Medulla oblongata (tissue), 1 donor: ENCODE measurements at regions not wholly inside any gene's neighbourhood (a gene's known extent, or its start where the extent isn't known, plus 50 kb on each side); places are given as distances from the start of the nearest gene placed in this dataset.

Source experiments
- DNase-seq: peaks from one replicate; pipeline ENCODE4 v3.0.0-alpha.2; 2015; ENCODE audit errors: extremely low spot score

DNA sequence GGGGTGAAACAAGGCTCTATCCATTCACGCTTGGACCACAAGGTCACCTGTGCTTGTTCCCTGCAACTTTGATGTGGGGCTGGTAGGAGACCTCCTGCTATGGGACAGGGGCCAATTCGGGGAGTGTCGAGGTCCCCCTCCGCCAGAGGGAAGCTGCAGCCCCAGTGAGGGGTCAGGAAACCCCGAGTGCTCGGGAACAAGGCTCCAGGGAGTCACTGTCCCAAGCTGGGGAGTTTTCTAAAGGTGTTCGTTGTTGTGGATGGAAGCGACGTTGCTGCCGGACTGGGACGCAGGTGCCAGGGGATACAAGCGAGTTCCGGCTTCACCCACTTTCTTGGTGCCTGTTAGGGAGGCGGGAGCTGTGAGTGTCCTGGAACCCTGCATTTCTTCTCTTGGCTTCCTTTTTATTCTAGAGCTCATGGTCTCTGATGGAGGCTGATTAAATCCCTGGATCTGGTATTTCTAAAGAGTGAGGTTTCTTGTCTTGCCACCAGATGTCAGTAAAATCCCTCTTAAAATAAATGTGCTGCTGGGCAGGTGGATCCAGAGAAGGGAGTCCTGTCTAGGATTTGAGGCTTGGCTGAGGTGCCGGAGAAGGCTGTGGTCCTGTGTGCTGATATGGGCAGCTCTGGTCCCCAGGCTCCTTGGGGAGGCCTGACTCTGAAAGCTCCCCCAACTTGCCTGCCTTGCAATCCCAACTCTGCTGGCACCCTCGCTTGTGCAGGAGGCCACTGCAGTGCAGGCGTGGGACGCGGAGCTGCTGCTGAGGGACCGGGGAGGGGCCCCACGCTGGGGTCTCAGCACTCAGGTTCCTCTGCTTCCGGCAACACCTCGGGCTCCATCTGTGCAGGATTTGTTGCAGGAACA is 153.9 kb downstream of the TEX29 start:
- peak; percentile 72 for DNase-seq

- no peak for DNase-seq
Measured at GRCh38 chr13:111475488-111475887, 155.0 kb downstream of the TEX29 start.

GRCh38 chr13:111476197-111476596 is 155.8 kb downstream of the TEX29 start:
- DNase-seq = no peak

DNA sequence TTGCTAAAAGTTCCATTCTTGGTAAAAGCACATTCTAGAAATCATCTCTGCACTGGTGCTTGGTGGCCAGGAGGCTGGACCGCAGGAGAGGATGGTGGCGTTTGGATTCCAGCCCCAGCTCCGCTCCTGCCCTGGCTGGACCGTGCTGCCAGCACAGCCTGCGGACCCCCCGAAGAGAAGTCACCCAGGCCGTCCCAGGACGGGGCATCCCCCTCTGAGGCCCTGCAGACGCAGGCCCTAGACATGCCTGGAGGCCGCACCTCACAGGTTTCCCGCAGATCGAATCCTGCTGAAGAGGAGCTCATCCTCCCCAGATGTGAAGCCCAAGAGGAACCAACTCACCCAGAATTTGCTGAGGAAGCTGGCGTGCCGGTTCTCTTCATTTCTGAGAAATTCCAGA is 159.0 kb downstream of the TEX29 start:
- DNase-seq = no peak

DNA sequence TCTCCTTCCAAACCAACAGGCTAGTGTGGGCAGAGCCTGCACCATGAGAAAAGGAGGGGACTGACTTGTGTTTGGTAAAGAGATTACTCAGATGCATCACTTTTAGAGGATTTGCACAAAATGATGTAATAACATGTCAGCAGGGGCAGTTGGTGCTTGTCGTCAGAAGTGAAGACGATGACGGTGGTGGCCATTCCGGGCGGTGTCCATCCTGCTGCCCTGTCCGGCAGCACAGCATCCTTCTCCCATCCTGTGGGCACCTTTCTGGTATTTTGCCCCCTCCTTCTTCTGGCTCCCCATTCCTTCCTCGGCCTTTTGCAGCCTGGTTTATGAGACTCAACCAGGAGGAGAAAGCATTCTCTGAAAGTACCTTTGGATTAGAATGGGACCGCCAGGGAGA is 160.1 kb downstream of the TEX29 start:
- DNase-seq = no peak

- no peak for DNase-seq
Measured at GRCh38 chr13:111480976-111481375, 160.5 kb downstream of the TEX29 start.

- no peak for DNase-seq
Measured at GRCh38 chr13:111482126-111482525, 161.7 kb downstream of the TEX29 start.

- no peak for DNase-seq
Measured at GRCh38 chr13:111482806-111483620, 162.6 kb downstream of the TEX29 start.

- no peak for DNase-seq
Measured at GRCh38 chr13:111483621-111483987, 163.2 kb downstream of the TEX29 start.

- no peak for DNase-seq
Measured at GRCh38 chr13:111484141-111484925, 163.9 kb downstream of the TEX29 start.

- no peak for DNase-seq
Measured at GRCh38 chr13:111484959-111485358, 164.5 kb downstream of the TEX29 start.

DNA sequence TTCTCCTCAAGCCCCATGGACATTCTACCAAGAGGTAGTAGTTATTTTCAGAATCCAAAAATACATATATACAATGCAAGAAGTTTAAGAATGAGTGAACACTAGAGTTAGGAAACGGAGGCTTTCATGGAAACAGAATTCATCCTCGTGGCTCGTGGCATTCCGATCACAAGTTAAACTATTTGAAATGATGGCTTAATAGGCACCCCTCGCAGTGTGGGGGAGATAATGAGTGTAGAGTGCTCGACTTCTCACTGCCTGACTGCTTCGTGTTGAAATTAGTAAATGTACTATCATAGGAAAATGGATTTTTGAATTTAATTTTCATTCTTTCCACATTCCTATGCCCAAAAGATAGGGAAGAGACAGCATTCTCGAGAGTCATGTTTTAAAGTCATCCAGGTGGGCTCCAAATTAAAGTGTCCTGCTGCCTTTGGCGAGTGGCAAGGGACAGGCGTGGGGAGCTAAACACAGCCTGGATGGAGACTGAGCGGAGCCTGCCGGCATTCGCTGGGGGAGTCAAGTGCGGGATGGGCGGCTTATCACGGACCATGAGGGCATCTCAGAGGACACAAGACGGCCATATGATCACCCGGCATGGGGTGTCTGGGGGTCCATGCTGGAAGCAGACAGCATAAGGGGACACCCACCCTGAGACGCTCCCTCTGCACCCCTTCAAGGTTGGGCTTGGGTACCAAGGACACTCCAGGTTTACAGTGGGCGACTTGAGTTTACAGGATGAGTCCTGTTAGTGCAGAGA is 165.2 kb downstream of the TEX29 start:
- no peak for DNase-seq

DNA sequence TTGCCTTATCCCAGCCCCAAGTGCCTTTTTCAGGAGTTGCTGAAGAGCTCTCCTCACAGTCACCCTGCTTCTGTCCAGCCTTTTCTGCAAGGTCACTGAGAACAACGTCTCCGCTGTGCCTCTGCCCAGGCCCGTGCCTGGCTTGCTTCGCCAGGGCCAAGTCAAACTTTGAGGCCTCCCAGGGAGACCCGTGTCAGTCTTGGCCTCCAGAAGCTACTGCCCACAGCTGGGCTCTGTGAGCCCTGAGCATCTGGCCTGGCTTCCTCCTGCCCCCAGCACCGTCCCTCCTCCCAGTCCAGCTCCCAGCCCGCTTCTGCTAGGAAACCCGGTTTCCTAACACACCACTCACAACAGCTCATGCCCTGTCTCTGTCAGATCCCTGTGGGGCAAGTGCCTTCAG is 165.9 kb downstream of the TEX29 start:
- no peak for DNase-seq

DNA sequence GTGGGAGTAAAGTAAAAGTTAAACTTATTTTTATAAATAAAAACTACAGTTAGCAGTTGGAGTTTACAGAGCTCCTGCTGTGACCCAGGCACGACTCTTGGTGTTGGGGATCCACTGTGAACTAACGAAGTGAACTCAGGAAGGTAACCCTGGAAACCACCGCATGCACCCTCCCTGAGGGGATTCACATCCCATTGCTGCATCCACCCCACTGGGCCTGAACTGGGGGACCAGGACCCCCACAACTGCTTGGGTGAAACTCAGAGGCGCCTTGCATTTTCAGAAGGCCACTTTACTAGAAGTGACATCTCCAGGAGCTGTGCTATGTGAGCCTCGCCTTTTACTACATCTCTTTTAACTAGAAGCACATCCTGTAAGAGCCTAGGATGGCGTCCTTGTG is 166.4 kb downstream of the TEX29 start:
- no peak for DNase-seq

GRCh38 chr13:111488486-111489132 is 168.2 kb downstream of the TEX29 start:
- no peak for DNase-seq

GRCh38 chr13:111489301-111489700 is 168.9 kb downstream of the TEX29 start:
- DNase-seq = no peak

DNA sequence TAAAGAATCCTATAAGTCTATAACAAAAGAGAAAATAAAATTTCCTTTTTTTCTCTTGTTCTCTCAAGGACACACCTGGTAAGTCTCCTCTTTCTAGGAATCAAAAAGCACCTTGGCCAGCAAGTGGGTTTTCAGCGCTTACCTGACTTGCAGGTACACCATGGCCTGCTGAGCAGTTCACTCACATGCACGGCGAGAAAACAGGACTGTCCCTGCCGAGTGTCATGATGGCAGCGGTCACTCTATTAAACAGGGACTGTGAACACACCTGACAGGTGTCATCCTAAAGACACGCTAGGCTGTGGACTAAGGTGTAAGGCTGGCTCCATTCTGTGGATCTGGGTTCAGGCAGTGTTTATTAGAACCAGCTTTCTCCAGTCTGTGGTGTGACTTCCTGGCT is 170.2 kb downstream of the TEX29 start:
- no peak for DNase-seq

DNA sequence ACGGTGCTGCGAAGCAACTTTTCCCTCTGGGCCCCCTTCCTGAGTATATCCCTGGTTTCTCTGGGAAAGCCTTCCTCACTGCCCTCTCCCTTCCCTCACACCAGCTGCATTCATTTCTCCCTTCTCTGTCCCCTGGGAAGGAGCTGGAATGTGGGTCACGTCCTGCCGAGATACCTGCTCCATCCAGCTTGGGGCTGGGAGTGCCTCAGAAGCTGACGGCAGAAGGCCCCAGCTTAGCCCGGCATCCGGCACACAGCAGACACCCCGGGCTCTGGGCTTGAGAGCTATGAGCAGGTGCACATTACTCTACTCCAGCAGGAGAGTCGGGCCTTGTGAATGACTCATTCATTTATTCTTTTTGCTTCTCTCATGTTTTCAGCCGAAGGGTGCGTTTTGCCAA is 170.6 kb downstream of the TEX29 start:
- DNase-seq = no peak

DNA sequence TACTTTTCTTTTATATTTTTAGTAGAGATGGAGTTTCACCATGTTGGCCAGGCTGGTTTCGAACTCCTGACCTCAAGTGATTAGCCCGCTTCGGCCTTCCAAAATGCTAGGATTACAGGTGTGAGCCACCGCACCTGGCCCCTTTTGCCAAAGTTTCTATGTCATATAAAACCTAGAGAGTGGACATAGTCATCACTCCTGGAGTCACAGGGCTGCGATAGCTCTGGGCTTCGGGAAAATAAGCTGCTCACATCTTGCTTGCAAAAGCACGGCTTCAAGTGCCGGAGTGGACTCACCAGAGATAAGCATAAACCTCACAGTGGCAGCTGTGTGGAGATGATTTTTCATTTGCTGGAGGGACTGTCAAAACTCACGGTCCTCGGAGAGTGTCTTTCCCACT is 171.2 kb downstream of the TEX29 start:
- DNase-seq = no peak

GRCh38 chr13:111492341-111492950 is 172.0 kb downstream of the TEX29 start:
- no peak for DNase-seq

DNA sequence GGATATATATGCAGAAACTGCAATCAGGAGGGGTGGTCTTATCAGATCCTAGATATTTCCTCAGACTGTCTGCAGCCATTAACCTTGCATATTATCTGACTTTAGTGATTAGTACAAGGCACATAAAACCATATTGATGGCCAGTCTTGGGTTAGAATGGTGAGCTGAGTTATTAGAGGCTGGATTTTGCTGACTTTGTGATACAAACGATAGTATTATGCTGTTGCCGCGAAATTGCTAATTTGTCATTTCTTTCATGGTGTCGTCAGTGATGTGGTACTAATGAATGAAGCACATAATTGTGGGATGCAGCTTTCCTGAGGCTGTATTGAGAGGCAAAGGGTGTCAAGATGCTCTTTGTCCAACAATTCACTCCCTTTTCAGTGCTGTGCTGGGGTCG is 172.5 kb downstream of the TEX29 start:
- no peak for DNase-seq
